ENCODE measurements at regions not wholly inside any gene's neighbourhood (a gene's known extent, or its start where the extent isn't known, plus 50 kb on each side); places are given as distances from the start of the nearest gene placed in this dataset.
"Not testable (repeated sequence)": the region's sequence is repeated elsewhere in the genome, so short reads cannot be mapped to it uniquely, and the experiment has no call there.

GRCh38 chr6:88408355-88408754 is 242.2 kb upstream of the CNR1 start:
- H3K36me3 Mint-ChIP-seq (ENCODE audit: low read depth); H3K4me3 ChIP-seq; H3K4me1 ChIP-seq (ENCODE audit: insufficient read depth); H3K36me3 ChIP-seq (ENCODE audit: insufficient read depth); H2AFZ ChIP-seq; H3F3A ChIP-seq (replicated peaks; ENCODE audit: low read depth); ATAC-seq; H3K27ac ChIP-seq (ENCODE audit: low read depth); H3K9me3 Mint-ChIP-seq; H3K27ac Mint-ChIP-seq; DNase-seq (ENCODE audit: low spot score); H3K27me3 ChIP-seq (ENCODE audit: insufficient read depth); H3K4me1 Mint-ChIP-seq; H3K27me3 Mint-ChIP-seq (ENCODE audit: insufficient read depth, low read depth, poor library complexity); H3K9me2 ChIP-seq (ENCODE audit: insufficient read depth); H4K20me1 ChIP-seq (replicated peaks; ENCODE audit: insufficient read depth); H3K79me2 ChIP-seq (replicated peaks; ENCODE audit: insufficient read depth); H3K4me3 Mint-ChIP-seq; H3K4me2 ChIP-seq: not testable (repeated sequence)

- not testable (repeated sequence) for ATAC-seq; H3K36me3 Mint-ChIP-seq (ENCODE audit: low read depth); H3K27ac ChIP-seq (ENCODE audit: low read depth); H3K9me3 Mint-ChIP-seq; H3K27ac Mint-ChIP-seq; H4K20me1 ChIP-seq (replicated peaks; ENCODE audit: insufficient read depth); H3K27me3 Mint-ChIP-seq (ENCODE audit: insufficient read depth, low read depth, poor library complexity); DNase-seq (ENCODE audit: low spot score); H3K4me1 ChIP-seq (ENCODE audit: insufficient read depth); H3K4me2 ChIP-seq; H3F3A ChIP-seq (replicated peaks; ENCODE audit: low read depth); H3K36me3 ChIP-seq (ENCODE audit: insufficient read depth); H2AFZ ChIP-seq; H3K4me1 Mint-ChIP-seq; H3K27me3 ChIP-seq (ENCODE audit: insufficient read depth); H3K9me2 ChIP-seq (ENCODE audit: insufficient read depth); H3K79me2 ChIP-seq (replicated peaks; ENCODE audit: insufficient read depth)
- H3K4me3 Mint-ChIP-seq, result peak overlapping the region; percentile 52; the same call in 2 of the 3 replicates
- peak overlapping the region; percentile 40; the same call in 1 of the 2 replicates for H3K4me3 ChIP-seq
Observed at GRCh38 chr6:88406674-88407073, 240.5 kb upstream of the CNR1 start.

GRCh38 chr6:88403486-88403885 is 237.3 kb upstream of the CNR1 start:
- Histone ChIP-seq H3F3A (replicated peaks; ENCODE audit: low read depth) (no peaks in the 10 kb centered on the region), H3K36me3 (ENCODE audit: insufficient read depth) (no peaks in the 10 kb centered on the region), H4K20me1 (replicated peaks; ENCODE audit: insufficient read depth) (no peaks in the 10 kb centered on the region), H2AFZ (no peak overlapping the region), H3K4me2 (no peak overlapping the region), H3K27ac (ENCODE audit: low read depth) (no peak overlapping the region), H3K4me3 (no peak overlapping the region), H3K9me2 (ENCODE audit: insufficient read depth) (no peaks in the 10 kb centered on the region), H3K4me1 (ENCODE audit: insufficient read depth) (no peaks in the 10 kb centered on the region), H3K27me3 (ENCODE audit: insufficient read depth) (no peaks in the 10 kb centered on the region), H3K79me2 (replicated peaks; ENCODE audit: insufficient read depth) (no peaks in the 10 kb centered on the region)
- DNase-seq (ENCODE audit: low spot score), result no peak
- no peak overlapping the region for H3K4me3 Mint-ChIP-seq
- no peak overlapping the region for H3K27ac Mint-ChIP-seq
- H3K4me1 Mint-ChIP-seq, result 0 out of 3 replicates have a peak, but pooled peaks cover 3% of the 10 kb centered on the region
- peaks cover 4% of the 10 kb centered on the region for H3K27me3 Mint-ChIP-seq (ENCODE audit: insufficient read depth, low read depth, poor library complexity)
- H3K36me3 Mint-ChIP-seq (ENCODE audit: low read depth), result no peaks in the 10 kb centered on the region
- H3K9me3 Mint-ChIP-seq, result peaks cover 4% of the 10 kb centered on the region; the same call in 2 of the 3 replicates
- no peak for TF ChIP-seq STAT1 (IDR thresholded peaks at IDR 0.05; ENCODE audit: unreplicated experiment)
- TF ChIP-seq EZH2phosphoT487 (IDR thresholded peaks at IDR 0.05; ENCODE audit: unreplicated experiment), result no peak
- TF ChIP-seq ZNF114 (CRISPR knock-in tag; IDR thresholded peaks at IDR 0.05), result no peak
- no peak for TF ChIP-seq NANOG (IDR thresholded peaks at IDR 0.05; ENCODE audit: borderline replicate concordance)
- no peak for ATAC-seq

GRCh38 chr6:88402909-88403308 is 236.8 kb upstream of the CNR1 start:
- Histone ChIP-seq H3K79me2 (replicated peaks; ENCODE audit: insufficient read depth) (no peaks in the 10 kb centered on the region), H3K4me2 (no peak overlapping the region), H3K9me2 (ENCODE audit: insufficient read depth) (no peaks in the 10 kb centered on the region), H3K27me3 (ENCODE audit: insufficient read depth) (no peaks in the 10 kb centered on the region), H3K27ac (ENCODE audit: low read depth) (no peak overlapping the region), H4K20me1 (replicated peaks; ENCODE audit: insufficient read depth) (no peaks in the 10 kb centered on the region), H3K4me1 (ENCODE audit: insufficient read depth) (no peaks in the 10 kb centered on the region), H2AFZ (no peak overlapping the region), H3F3A (replicated peaks; ENCODE audit: low read depth) (no peaks in the 10 kb centered on the region), H3K36me3 (ENCODE audit: insufficient read depth) (no peaks in the 10 kb centered on the region), H3K4me3 (no peak overlapping the region)
- H3K36me3 Mint-ChIP-seq (ENCODE audit: low read depth), result no peaks in the 10 kb centered on the region
- 0 out of 3 replicates have a peak, but pooled peaks cover 3% of the 10 kb centered on the region for H3K4me1 Mint-ChIP-seq
- H3K4me3 Mint-ChIP-seq, result no peak overlapping the region
- H3K27me3 Mint-ChIP-seq (ENCODE audit: insufficient read depth, low read depth, poor library complexity), result peaks cover 4% of the 10 kb centered on the region
- H3K27ac Mint-ChIP-seq, result no peak overlapping the region
- peaks cover 4% of the 10 kb centered on the region; the same call in 2 of the 3 replicates for H3K9me3 Mint-ChIP-seq
- DNase-seq (ENCODE audit: low spot score), result no peak
- ATAC-seq, result no peak
- no peak for TF ChIP-seq CTCF (conservative IDR thresholded peaks at IDR 0.05; ENCODE audit: low read depth in 2 of 2)
- TF ChIP-seq ZNF114 (CRISPR knock-in tag; IDR thresholded peaks at IDR 0.05), result no peak
- no peak for TF ChIP-seq EZH2 (IDR thresholded peaks at IDR 0.05; ENCODE audit: low read depth, unreplicated experiment)
- no peak for TF ChIP-seq REST (IDR thresholded peaks at IDR 0.05; ENCODE audit: unreplicated experiment)
- TF ChIP-seq ETS1 (IDR thresholded peaks at IDR 0.05), result no peak
- TF ChIP-seq POLR2AphosphoS5 (IDR thresholded peaks at IDR 0.05; ENCODE audit: low read depth), result no peak
- TF ChIP-seq STAT1 (IDR thresholded peaks at IDR 0.05; ENCODE audit: unreplicated experiment), result no peak
